ENCODE measurements at regions not wholly inside any gene's neighbourhood (a gene's known extent, or its start where the extent isn't known, plus 50 kb on each side); places are given as distances from the start of the nearest gene placed in this dataset.
"Not testable (repeated sequence)": the region's sequence is repeated elsewhere in the genome, so short reads cannot be mapped to it uniquely, and the experiment has no call there.

DNA sequence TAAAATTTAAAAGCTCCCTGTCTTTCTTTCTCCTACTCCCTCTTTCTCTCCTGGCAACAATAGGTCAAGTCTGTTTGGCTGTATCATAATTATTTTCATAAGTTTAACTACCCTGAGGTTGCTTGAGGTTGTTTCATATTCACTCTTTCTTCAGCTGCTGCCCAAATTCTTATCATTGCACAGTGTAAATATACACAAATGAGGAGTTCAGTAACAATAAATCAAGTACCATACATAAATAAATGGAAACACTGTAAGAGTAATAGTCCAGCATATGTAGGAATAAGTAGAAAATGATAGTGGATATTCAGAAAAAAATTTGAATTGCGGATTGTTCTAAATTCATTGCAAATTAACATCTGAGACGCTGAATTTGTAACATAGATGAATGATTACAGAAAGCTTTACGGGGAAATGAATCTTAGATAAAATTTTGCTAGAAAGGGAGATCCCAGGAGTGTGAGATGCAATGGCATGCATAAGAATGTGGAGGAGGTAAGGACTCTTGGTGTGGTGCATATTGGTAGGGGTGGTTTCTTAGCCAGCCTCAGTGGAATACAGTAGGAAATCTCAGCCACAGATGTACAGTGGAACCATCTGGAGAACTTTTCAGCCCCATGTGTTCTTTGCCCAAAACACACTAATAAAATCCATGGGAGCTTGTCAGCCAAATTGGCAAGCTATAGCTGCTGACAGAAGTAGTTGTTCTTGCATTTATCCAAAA lies 480.7 kb downstream of the HTR1B start:
- no peak for FAIRE-seq
- in situ Hi-C loops (cut with HindIII; ENCODE audit: extremely low pct_ligation_motif_present, low pct_unique_long_range_greater_than_20kb): no loop called here

DNA sequence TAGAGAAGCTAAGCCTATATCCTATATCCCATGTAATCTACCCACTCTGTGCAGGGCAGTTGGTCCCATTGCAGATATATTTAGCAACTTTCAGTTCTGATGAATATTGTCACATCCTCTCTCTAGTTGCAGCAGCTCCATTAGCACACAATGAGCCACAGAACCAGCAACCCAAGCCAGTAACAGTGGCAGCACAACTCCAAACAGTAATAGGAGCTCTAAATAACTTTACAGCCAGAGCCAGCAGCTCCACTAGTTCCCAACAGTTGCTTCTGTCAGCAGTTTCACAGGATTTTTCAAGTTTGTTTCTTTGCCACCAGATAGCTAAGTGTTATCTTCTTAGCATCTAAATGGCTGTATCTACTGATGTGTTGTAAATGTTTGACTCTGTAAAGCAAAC lies 490.8 kb downstream of the HTR1B start:
- BruUV-seq (replicated peaks): no TSS peak
- in situ Hi-C loops (cut with HindIII; ENCODE audit: extremely low pct_ligation_motif_present, low pct_unique_long_range_greater_than_20kb): no loop called here
- Histone ChIP-seq H3K27ac (ENCODE audit: extremely low read length, insufficient read depth, low read length) (no peak overlapping the region), H3K4me2 (ENCODE audit: low read depth, low read length) (no peak overlapping the region), H2AFZ (ENCODE audit: low read length) (no peak overlapping the region), H4K20me1 (ENCODE audit: insufficient read depth, low read length) (no peaks in the 10 kb centered on the region), H3K4me1 (ENCODE audit: insufficient read depth, low read length) (no peaks in the 10 kb centered on the region), H3K27me3 (ENCODE audit: control insufficient read depth in 1 of 2, insufficient read depth in 2 of 2, low read length in 2 of 2) (no peaks in the 10 kb centered on the region), H3K9me3 (ENCODE audit: low read length) (peaks cover 21% of the 10 kb centered on the region), H3K9ac (ENCODE audit: insufficient read depth, low read depth, low read length) (no peak overlapping the region), H3K4me3 (replicated peaks in 1 of 3; ENCODE audit: insufficient read depth in 1 of 3, low read depth in 2 of 3, low read length in 3 of 3) (no peak overlapping the region), H3K79me2 (ENCODE audit: insufficient read depth, low read length) (no peaks in the 10 kb centered on the region), H3K36me3 (replicated peaks in 1 of 2; ENCODE audit: control insufficient read depth in 1 of 2, insufficient read depth in 2 of 2, low read length in 2 of 2) (no peaks in the 10 kb centered on the region)
- FAIRE-seq (no peak), DNase-seq (ENCODE audit: low spot score) (no peak), ATAC-seq (no peak)
- intact Hi-C loops (cut with micrococcal nuclease; ENCODE audit: unreplicated experiment): no loop called here
- TF ChIP-seq ZNF354B (CRISPR knock-in tag; IDR thresholded peaks at IDR 0.05) (no peak), MAFK (conservative IDR thresholded peaks at IDR 0.05 in 1 of 2, IDR thresholded peaks at IDR 0.05 in 1 of 2; ENCODE audit: low read length in 2 of 2) (peak; percentile 24 to 26; a peak in 2 of 4 replicates), SP2 (CRISPR knock-in tag; IDR thresholded peaks at IDR 0.05) (no peak)
- TF ChIP-seq, protein P1, sequence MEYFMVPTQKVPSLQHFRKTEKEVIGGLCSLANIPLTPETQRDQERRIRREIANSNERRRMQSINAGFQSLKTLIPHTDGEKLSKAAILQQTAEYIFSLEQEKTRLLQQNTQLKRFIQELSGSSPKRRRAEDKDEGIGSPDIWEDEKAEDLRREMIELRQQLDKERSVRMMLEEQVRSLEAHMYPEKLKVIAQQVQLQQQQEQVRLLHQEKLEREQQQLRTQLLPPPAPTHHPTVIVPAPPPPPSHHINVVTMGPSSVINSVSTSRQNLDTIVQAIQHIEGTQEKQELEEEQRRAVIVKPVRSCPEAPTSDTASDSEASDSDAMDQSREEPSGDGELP (IDR thresholded peaks at IDR 0.05; ENCODE audit: borderline replicate concordance, low read depth): no peak
- TF ChIP-seq, protein P2, sequence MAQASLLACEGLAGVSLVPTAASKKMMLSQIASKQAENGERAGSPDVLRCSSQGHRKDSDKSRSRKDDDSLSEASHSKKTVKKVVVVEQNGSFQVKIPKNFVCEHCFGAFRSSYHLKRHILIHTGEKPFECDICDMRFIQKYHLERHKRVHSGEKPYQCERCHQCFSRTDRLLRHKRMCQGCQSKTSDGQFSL (CRISPR knock-in tag; IDR thresholded peaks at IDR 0.05): no peak
- TF ChIP-seq, protein P3, sequence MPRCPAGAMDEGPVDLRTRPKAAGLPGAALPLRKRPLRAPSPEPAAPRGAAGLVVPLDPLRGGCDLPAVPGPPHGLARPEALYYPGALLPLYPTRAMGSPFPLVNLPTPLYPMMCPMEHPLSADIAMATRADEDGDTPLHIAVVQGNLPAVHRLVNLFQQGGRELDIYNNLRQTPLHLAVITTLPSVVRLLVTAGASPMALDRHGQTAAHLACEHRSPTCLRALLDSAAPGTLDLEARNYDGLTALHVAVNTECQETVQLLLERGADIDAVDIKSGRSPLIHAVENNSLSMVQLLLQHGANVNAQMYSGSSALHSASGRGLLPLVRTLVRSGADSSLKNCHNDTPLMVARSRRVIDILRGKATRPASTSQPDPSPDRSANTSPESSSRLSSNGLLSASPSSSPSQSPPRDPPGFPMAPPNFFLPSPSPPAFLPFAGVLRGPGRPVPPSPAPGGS (CRISPR knock-in tag; IDR thresholded peaks at IDR 0.05): no peak
- ChIA-PET POLR2A (no interaction called here), CTCF (ENCODE audit: low intra/inter-chr PET ratio, low total read pairs) (no interaction called here)

More for the DNA sequence above, 480.7 kb downstream of the HTR1B start:
- Histone ChIP-seq H3K4me1 (ENCODE audit: insufficient read depth, low read length) (no peaks in the 10 kb centered on the region), H4K20me1 (ENCODE audit: insufficient read depth, low read length) (no peaks in the 10 kb centered on the region), H3K36me3 (replicated peaks in 1 of 2; ENCODE audit: control insufficient read depth in 1 of 2, insufficient read depth in 2 of 2, low read length in 2 of 2) (no peaks in the 10 kb centered on the region), H3K4me3 (replicated peaks in 1 of 3; ENCODE audit: insufficient read depth in 1 of 3, low read depth in 2 of 3, low read length in 3 of 3) (no peak overlapping the region), H2AFZ (ENCODE audit: low read length) (no peak overlapping the region), H3K27ac (ENCODE audit: extremely low read length, insufficient read depth, low read length) (no peak overlapping the region), H3K9me3 (ENCODE audit: low read length) (no peaks in the 10 kb centered on the region), H3K27me3 (ENCODE audit: control insufficient read depth in 1 of 2, insufficient read depth in 2 of 2, low read length in 2 of 2) (no peaks in the 10 kb centered on the region; a peak in 1 of 5 replicates), H3K79me2 (ENCODE audit: insufficient read depth, low read length) (no peaks in the 10 kb centered on the region), H3K9ac (ENCODE audit: insufficient read depth, low read depth, low read length) (no peak overlapping the region), H3K4me2 (ENCODE audit: low read depth, low read length) (no peak overlapping the region)
- intact Hi-C loops (cut with micrococcal nuclease; ENCODE audit: unreplicated experiment): no loop called here
- DNase-seq (ENCODE audit: low spot score) (no peak), ATAC-seq (no peak)
- TF ChIP-seq ZFP41 (CRISPR knock-in tag; IDR thresholded peaks at IDR 0.05; ENCODE audit: borderline replicate concordance): no peak
- TF ChIP-seq TSC22D2 (CRISPR knock-in tag; IDR thresholded peaks at IDR 0.05; ENCODE audit: borderline replicate concordance): no peak
- 0% methylated on average over 3 of the region's 3 CpGs for WGBS (ENCODE audit: low lambda C conversion rate)
- ChIA-PET CTCF (ENCODE audit: low intra/inter-chr PET ratio, low total read pairs) (no interaction called here), POLR2A (no interaction called here)
- no TSS peak for BruUV-seq (replicated peaks)

DNA sequence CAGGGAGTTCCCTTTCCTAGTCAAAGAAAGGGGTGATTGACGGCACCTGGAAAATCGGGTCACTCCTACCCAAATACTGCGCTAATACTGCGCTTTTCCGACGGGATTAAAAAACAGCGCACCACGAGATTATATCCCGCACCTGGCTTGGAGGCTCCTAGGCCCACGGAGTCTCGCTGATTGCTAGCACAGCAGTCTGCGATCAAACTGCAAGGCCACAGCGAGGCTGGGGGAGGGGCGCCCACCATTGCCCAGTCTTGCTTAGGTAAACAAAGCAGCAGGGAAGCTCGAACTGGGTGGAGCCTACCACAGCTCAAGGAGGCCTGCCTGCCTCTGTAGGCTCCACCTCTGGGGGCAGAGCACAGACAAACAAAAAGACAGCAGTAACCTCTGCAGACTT lies 504.1 kb downstream of the HTR1B start:
- POLR2A ChIA-PET; ATAC-seq; BruUV-seq (replicated peaks); in situ Hi-C loops (cut with HindIII; ENCODE audit: extremely low pct_ligation_motif_present, low pct_unique_long_range_greater_than_20kb); H3K4me2 ChIP-seq (ENCODE audit: low read depth, low read length); DNase-seq (ENCODE audit: low spot score); H3K9ac ChIP-seq (ENCODE audit: insufficient read depth, low read depth, low read length); H3K4me1 ChIP-seq (ENCODE audit: insufficient read depth, low read length); H3K27me3 ChIP-seq (ENCODE audit: control insufficient read depth in 1 of 2, insufficient read depth in 2 of 2, low read length in 2 of 2); H3K4me3 ChIP-seq (replicated peaks in 1 of 3; ENCODE audit: insufficient read depth in 1 of 3, low read depth in 2 of 3, low read length in 3 of 3); H3K79me2 ChIP-seq (ENCODE audit: insufficient read depth, low read length); H4K20me1 ChIP-seq (ENCODE audit: insufficient read depth, low read length); H3K36me3 ChIP-seq (replicated peaks in 1 of 2; ENCODE audit: control insufficient read depth in 1 of 2, insufficient read depth in 2 of 2, low read length in 2 of 2); CTCF ChIA-PET (ENCODE audit: low intra/inter-chr PET ratio, low total read pairs); H2AFZ ChIP-seq (ENCODE audit: low read length); FAIRE-seq; intact Hi-C loops (cut with micrococcal nuclease; ENCODE audit: unreplicated experiment); H3K27ac ChIP-seq (ENCODE audit: extremely low read length, insufficient read depth, low read length): not testable (repeated sequence)
- H3K9me3 ChIP-seq (ENCODE audit: low read length): peaks cover 17% of the 10 kb centered on the region; the same call in 1 of the 2 replicates
- WGBS (ENCODE audit: low lambda C conversion rate): 43% methylated on average over 15 of the region's 15 CpGs

All from HepG2 (cell line).